Muscle of arm (tissue), 1 donor: ENCODE measurements at regions not wholly inside any gene's neighbourhood (a gene's known extent, or its start where the extent isn't known, plus 50 kb on each side); places are given as distances from the start of the nearest gene placed in this dataset.
"Not testable (repeated sequence)": the region's sequence is repeated elsewhere in the genome, so short reads cannot be mapped to it uniquely, and the experiment has no call there.

Source experiments
- DNase-seq: peaks from one replicate; pipeline ENCODE4 v3.0.0-alpha.2; 2013

DNA sequence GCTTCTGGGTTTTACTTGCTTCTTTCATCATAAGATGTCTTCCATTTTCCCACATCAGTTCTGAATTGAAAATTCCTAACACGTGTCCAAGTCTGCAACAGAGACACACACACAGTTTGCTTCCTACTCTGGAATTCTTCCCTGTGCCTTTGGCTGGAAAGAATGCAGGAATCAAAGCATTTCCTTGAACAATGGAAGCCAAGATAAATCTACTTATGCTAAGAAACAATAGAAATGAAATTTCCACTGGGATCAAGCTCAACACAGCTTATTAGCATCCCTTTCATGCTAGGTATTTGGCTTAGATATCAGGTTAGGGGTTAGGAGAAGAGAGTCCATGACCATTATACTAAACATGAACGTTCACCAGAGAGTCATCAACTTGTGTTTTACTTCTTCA is 101.1 kb upstream of the SCAF8 start:
- peak; percentile 83 for DNase-seq

DNA sequence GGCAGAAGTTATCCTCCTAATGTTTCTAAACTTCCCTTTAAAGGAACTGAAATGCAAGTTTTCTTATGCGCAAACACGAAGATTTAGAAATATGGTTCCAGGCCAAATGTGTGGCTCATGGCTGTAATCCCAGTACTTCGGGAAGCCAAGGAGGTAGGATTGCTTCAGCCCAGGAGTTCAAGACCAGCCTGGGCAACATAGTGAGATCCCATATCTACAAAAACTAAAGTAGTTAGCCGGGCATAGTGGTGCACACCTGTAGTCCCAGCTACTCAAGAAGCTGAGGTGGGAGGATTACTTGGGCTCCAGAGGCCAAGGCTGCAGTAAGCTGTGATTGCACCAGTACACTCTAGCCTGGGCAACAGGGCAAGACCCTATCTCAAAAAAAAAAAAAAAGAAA is 95.8 kb upstream of the SCAF8 start:
- DNase-seq = no peak

DNA sequence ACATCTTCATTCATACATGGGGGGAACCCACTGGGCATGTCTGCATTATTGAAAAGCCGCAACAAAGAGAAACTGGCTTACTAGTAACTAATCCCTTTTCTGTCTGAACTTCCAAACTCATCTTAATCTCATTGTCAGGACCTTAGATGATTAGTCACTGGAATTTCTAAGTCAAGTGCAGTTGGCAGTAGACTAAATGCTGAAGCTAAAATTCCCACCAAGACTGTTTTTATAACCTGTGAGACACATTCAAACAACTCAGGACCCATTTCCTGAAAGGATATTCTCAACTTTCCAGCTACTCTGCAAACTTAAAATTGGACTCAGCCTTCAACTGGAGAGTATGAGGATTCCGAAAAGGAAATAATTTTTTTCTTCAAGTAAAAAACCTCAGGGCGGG is 94.8 kb upstream of the SCAF8 start:
- no peak for DNase-seq

DNA sequence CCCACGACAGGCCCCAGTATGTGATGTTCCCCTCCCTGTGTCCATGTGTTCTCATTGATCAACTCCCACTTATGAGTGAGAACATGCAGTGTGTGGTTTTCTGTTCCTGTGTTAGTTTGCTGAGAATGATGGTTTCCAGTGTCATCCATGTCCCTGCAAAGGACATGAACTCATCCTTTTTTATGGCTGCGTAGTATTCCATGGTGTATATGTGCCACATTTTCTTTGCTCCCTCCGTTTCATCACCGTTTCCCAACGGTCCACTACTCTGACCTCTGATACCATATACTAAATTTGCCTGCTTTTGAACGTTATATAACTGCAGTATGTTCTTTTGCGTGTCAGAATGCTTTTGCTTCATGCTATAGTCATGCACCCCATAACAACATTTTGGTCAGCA is 94.0 kb upstream of the SCAF8 start:
- DNase-seq = not testable (repeated sequence)

DNA sequence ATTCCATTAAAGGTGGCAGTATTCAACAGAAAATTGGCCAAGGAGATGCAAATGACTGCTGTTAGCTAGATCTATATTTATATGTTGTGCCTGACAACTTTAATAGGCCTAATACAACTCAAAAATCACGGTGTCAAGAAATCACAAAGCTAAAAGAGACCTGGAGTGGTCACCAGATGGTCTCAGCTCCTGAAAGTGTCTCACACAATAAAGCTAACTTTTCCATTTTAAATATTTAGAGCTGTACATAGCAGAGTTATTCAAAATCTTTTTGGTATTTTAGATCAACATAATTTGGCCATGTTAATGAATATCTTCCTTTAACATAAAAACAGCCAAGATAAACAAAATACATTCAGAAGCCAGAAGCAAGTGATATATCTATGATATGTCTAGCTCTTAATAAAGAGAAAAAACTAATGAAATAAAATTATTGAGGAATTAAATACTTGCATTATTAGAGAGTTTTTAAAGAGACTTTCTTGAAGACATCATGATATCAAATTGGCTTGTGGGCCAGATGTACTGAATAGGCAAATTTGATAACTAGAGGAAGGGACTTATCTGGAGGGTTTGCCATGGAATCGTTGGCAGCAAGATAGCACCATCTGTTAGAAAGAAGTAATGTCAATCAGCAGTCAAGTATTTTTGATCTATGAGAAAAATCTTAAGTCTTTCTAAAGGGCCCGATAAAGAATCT is 84.9 kb upstream of the SCAF8 start:
- no peak for DNase-seq

DNA sequence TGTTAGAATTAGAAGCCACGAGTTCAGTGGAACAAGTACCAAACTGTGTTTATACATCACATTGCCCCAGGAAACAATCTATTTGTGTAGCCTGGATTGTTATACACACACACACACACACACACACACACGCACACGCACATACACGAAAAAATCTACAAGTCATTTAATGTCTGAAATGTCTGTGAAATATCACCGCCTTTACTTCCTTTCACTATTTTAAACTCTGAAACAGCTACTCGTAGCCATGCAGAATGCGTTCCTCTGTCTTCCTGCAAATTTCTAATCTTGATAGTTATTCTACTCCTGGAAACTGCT is 84.4 kb upstream of the SCAF8 start:
- DNase-seq = no peak

DNA sequence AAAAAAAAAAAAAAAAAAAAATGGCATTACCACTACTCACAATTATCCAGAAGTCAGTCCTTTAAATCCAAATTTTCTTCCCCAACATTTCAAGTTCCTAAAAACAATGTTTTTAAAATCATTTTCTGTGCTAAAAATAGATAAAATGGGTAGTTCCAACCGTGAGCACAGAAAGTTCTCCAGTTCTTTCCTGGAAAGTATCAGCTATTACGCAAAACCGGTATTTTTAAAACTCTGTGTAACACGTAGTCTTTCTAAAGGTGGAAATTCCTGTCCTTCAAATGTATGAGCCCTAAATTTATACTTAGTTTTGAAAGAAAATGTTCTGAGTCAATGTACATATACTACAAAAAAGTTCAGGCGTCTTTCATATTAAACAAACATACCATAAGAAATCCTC is 83.5 kb upstream of the SCAF8 start:
- no peak for DNase-seq

DNA sequence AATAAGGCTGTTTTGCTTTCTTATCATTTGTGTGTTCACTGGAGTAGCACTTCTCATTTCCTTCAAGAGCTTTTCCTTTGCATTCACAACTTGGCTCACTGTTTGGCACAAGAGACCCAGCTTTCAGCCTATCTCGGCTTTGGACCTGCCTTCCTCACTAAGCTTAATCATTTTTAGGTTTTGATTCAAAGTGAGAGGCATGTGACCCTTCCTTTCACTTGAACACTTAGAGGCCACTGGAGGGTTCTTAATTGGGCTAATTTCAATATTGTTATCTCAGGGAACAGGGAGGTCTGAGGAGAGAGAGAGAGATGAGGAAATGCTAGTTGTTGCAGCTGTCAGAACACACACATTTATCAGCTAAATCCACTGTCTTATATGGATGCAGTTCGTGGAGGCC is 82.9 kb upstream of the SCAF8 start:
- DNase-seq = no peak

DNA sequence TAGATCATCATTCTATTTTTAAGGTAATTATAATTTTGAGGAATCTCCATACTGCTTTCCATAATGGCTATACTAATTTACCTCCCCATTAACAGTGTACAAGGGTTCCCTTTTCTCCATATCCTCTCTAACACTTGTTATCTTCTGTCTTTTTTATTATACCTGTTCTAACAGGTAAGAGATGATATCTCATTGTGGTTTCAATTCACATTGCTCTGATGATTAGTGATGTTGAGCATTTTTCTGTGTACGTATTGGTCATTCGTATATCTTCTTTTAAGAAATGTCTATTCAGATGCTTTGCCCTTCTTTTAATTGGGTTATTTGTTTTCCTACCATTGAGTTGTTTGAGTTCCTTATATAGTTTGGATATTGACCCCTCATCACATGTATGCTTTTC is 81.6 kb upstream of the SCAF8 start:
- DNase-seq = no peak

DNA sequence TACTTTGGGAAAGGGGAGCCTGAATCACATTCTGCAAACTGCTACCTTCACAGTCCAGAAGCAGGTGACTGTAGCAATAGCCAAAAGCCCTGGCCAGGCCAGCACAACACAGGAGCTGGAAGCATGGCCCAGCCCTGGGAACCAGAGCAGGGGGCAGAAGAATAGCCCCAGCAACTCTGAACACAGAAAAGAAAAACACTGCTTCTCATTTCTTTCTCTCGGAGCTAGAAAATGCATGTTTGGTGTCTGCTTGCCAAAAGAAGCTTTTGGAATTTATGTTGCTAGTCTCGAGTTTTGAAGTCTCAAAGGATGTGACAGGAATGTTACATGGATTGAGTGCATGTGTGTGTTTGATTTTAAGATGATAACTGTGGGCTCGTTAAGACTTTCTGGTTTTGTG is 79.8 kb upstream of the SCAF8 start:
- peak; percentile 52 for DNase-seq

DNA sequence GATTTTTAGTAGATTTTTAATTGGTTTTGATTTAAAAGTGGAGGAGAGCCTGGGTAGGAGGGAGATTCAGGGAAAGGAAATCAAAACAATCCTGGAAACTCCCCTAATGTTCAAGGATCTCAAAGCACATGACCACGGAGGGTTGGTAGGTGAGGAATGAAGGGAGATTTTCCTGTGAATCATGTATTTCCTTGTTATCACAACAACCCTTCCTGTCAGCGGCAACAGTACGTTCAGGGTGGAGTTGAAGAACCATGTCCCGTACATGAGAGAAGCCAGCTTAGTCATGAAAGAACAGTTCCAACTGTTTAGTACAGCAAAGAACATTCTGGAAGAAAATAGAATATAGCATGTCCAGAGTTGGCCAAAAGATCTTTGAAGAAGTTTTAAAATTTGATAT is 79.4 kb upstream of the SCAF8 start:
- peak; percentile 45 for DNase-seq

DNA sequence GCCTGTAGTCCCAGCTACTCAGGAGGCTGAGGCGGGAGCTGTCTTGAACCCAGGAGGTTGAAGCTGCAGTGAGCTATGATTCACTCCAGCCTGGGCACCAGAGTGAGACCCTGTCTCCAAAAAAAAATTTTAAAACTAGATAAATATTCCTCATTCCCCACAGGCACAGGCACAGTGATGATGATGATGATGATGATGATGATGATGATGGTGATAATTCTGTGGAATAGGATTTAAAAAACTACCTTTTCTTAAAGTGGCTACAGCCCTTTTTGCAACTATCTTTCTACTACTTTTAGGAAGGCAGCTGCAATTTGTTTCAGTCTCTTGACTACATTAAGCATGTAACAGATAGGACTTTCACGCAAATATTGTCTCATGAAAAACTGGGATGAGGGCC is 76.6 kb upstream of the SCAF8 start:
- DNase-seq = no peak

DNA sequence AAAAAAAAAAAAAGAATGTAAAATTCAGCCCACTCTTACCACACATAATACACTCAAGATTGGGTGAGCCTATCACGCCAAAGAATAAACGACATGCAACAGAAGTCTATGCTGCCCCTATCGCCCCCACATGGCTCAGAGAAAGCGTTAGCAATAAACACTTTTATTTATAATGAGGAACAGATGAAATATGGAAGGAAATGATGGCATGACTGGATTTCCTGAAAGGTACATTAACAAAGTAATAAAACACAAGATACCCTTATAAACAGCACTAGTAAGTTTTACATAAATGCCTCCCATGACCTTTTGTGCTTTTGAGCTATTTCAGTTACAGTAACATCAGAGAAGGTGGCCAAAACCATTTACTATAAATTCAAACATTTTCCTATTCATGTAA is 71.4 kb upstream of the SCAF8 start:
- no peak for DNase-seq

DNA sequence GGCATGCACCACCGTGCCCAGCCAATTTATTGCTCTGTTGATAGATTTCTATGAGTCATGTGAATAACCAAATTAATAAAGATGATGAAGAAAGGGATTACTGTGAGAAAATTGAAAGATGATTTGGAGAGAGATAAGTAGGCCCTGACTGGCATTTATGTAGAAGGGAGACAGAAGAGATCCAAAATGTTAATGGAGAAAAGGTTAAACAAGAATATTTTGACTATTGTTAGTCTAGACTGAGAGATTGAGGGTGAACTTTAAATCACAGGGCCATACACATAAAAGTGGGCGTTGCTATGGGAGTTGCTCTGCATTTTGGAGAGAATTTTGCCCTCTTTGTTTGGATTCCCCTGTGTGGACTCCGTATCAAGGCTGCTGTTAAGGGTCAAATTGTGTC is 68.9 kb upstream of the SCAF8 start:
- no peak for DNase-seq

DNA sequence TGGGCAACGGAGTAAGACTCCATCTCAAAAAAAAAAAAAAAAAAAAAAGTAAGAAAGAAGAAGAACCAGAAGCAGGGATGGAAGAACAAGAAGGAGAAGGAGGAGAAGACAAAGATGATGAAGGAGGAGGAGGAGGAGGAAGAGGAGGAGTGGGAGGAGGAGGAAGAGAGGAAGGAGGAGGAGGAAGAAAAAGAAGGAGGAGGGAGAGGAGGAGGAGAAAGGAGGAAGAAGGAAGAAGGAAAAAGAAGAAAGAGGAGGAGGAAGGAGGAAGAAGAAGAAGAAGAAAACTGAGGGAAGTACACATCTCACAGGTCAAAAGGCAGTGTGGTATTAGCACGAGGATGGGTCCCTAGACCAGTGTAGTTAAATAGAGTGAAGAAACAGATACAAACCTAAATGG is 65.1 kb upstream of the SCAF8 start:
- DNase-seq = no peak

DNA sequence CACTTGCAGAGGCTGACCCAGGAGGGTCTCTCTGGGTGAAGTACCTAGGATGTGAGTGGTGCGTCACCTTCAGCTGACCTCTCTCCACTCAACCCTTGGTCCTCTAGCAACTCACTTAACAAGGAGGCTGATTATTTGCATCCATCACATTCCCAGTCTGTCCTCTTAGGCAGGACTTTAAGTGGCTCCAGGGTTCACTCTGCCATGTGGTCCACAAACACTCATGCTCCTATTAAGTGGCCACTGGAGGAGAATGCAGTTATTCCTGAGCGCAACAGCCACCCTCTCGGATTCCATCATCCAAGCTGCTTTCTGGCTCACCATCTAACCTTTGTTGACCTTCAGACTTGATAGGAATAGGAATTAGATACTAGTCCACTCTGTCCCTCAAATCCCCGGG is 61.1 kb upstream of the SCAF8 start:
- no peak for DNase-seq

DNA sequence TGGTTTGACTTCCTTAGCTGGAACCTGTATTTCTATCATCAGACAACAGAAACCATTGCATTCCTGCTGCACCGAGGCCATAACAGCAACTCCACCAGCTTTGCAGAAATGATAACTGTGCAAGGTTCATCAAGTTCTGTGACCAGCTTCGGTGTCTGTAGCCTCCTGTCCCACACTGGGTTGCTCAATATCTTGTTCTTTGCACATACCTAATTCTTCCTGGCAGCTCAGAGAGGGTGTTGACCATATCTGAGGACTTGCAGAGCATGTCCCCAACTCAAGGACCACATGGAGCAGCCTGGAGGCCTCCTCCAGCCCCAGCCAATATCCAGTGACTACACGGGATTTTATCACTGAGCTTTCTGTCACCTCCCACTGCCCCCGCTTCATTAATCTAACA is 59.3 kb upstream of the SCAF8 start:
- no peak for DNase-seq

DNA sequence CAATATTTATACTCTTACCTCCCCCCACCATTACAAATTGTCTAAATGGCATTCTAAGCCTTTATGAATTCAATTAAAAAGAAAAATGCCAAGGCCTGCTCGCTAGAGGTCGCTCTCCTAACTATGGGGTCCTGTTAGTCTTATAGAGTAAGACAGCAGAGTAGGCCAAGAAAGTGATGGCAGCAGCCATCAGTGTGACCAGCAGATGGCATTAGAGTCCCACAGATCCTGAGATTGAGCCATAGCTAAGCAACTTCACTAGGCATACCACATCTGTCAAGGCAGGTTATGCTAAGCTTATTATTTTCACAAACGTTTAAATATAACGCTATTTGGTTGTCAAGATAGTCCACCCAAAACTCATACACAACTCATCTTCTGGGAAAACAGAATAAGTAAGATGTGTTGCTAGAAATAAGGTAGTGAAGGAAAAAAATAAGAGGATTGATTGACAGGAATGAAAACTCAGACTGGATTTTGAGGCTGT is 57.6 kb upstream of the SCAF8 start:
- peak; percentile 95 for DNase-seq

DNA sequence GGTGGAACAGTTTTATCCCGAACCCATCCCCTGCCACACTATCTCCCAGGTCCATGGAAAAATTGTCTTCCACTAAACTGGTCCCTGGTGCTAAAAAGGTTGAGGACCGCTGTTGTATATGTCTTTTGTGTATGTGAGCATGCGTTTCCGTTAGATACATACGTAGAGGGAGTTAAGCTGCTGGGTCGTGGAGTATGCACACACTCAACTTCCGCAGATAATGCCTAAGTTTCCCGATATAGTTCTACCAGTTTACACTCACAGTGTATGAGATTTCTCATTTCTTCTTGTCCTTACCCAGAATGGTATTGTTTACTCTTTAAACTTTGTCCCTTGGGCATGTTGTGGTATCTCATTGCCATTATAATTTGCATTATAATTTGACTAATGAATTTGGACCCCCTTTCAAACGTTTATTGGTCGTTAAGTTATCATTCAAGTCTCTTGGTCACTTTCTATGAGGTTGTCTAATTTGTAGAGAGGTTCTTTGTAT is 50.5 kb upstream of the SCAF8 start:
- DNase-seq = no peak
